Left lung (tissue), 4 donors: ENCODE measurements at regions not wholly inside any gene's neighbourhood (a gene's known extent, or its start where the extent isn't known, plus 50 kb on each side); places are given as distances from the start of the nearest gene placed in this dataset.

Source experiments
- ATAC-seq: fragments of 200-7000 bp; cut with Tn5 transposase; one replicate; pipeline ENCODE4 v1.9.1; 2020; ENCODE audit warnings: moderate library complexity
- DNase-seq, 4 donors: peaks; one replicate each; pipeline ENCODE4 v3.0.0-alpha.2; 2013 to 2020
- H3K27ac ChIP-seq, 2 donors: fragments of 200-600 bp; sonication (generic) in 1 of 2; one replicate each; pipeline versions ENCODE4 v1.5.0 to v1.8.0; 2020 to 2021
- H3K27me3 ChIP-seq, 2 donors: fragments of 200-600 bp; sonication (generic) in 1 of 2; one replicate each; pipeline versions ENCODE4 v1.5.0 to v1.8.0; 2020 to 2021
- H3K36me3 ChIP-seq, 2 donors: fragments of 200-600 bp; sonication (generic) in 1 of 2; one replicate each; pipeline versions ENCODE4 v1.5.0 to v1.8.0; 2020 to 2021
- H3K4me1 ChIP-seq, 2 donors: fragments of 200-600 bp; one replicate each; pipeline ENCODE4 v1.8.0; 2021
- H3K4me3 ChIP-seq, 2 donors: fragments of 200-600 bp; sonication (generic) in 1 of 2; one replicate each; pipeline versions ENCODE4 v1.5.0 to v1.8.0; 2020 to 2021; ENCODE audit warnings: mild to moderate bottlenecking in 1 of 2
- H3K9me3 ChIP-seq, 2 donors: fragments of 200-600 bp; sonication (generic) in 1 of 2; one replicate each; pipeline versions ENCODE4 v1.5.0 to v1.8.0; 2020 to 2021
- CTCF ChIP-seq, 2 donors: fragments of 200-600 bp; sonication (generic) in 1 of 2; IDR thresholded peaks; one replicate each; pipeline versions ENCODE4 v1.5.0 to v1.8.0; 2021; ENCODE audit warnings: antibody characterized with exemption in 2 of 2
- intact Hi-C, 2 donors: fragments of 100-400 bp; cut with DNase I; formaldehyde crosslinking; loops; one replicate each; pipeline versions ENCODE4 v1.11.2 to v1.14.2; 2022
- donor health status: DM: no; HTN: yes; CAD: no.
- donor health status: DM: no; HTN: no; CAD: no.

DNA sequence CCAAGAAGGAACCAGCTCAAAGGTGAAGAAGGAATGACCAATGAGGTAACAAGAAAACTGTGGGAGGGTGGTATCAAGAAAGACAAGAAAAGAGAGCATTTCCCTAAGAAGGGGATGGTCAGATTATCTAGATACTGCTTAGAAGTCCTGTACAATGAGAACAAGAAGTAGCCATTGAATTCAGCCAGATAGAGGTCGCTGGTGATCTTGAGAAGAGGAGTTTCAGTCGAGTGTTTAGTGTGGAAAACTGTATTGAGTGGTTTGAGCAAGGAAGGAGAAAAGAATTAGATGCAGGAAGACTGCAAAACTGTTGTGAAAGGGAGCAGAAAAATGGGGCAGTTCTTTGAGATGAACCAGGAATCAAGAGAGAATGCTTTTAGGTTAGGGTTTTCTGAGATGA, 74.6 kb upstream of the FAT3 start:
- no peak for TF ChIP-seq CTCF (IDR thresholded peaks at IDR 0.05)
- no peaks in the 10 kb centered on the region for H3K9me3 ChIP-seq
- intact Hi-C loops, result no loop called here
- ATAC-seq (no peak), DNase-seq (no peak)
- no peaks in the 10 kb centered on the region for H3K27me3 ChIP-seq
- no peaks in the 10 kb centered on the region for H3K4me1 ChIP-seq
- no peak overlapping the region for H3K27ac ChIP-seq
- H3K4me3 ChIP-seq, result no peak overlapping the region
- H3K36me3 ChIP-seq, result no peaks in the 10 kb centered on the region

- H3K36me3 ChIP-seq, result no peaks in the 10 kb centered on the region
- no peak overlapping the region for H3K4me3 ChIP-seq
- DNase-seq (no peak), ATAC-seq (no peak)
- no peaks in the 10 kb centered on the region for H3K27me3 ChIP-seq
- H3K4me1 ChIP-seq, result no peaks in the 10 kb centered on the region
- H3K9me3 ChIP-seq, result no peaks in the 10 kb centered on the region
- intact Hi-C loops, result no loop called here
- TF ChIP-seq CTCF (IDR thresholded peaks at IDR 0.05), result no peak
- no peak overlapping the region for H3K27ac ChIP-seq
These were observed 82.9 kb upstream of the FAT3 start for GRCh38 chr11:92141725-92142124.

- no peak for TF ChIP-seq CTCF (IDR thresholded peaks at IDR 0.05)
- H3K36me3 ChIP-seq, result no peaks in the 10 kb centered on the region
These were observed 83.5 kb upstream of the FAT3 start for GRCh38 chr11:92141159-92141558.

DNA sequence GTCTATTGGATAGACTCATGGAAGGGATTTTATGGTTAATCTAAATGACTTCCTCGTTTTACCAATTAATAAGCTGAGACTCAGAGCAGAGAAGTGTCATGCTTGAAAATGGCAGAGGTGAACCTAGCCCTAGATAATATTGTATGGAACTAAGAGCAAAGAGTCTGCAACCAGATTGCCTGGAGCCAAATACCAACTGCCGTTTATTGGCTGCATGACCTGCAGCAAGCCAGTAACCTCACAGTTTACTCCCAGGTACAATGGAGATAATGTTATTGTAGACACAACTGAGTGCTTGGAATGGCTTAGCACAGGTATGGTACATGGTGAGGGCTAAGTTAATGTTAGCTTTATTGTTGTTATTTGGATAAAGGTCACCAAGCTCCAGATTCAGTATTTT, 84.6 kb upstream of the FAT3 start:
- intact Hi-C loops, result no loop called here
- H3K36me3 ChIP-seq, result no peaks in the 10 kb centered on the region
- no peaks in the 10 kb centered on the region for H3K4me1 ChIP-seq
- no peaks in the 10 kb centered on the region for H3K9me3 ChIP-seq
- ATAC-seq (no peak), DNase-seq (no peak)
- no peaks in the 10 kb centered on the region for H3K27me3 ChIP-seq
- TF ChIP-seq CTCF (IDR thresholded peaks at IDR 0.05), result no peak
- H3K4me3 ChIP-seq, result no peak overlapping the region
- no peak overlapping the region for H3K27ac ChIP-seq

More at GRCh38 chr11:92141159-92141558, 83.5 kb upstream of the FAT3 start:
- Histone ChIP-seq H3K4me1 (no peaks in the 10 kb centered on the region), H3K27me3 (no peaks in the 10 kb centered on the region), H3K9me3 (no peaks in the 10 kb centered on the region), H3K27ac (no peak overlapping the region), H3K4me3 (no peak overlapping the region)
- no peak for ATAC-seq
- no peak for DNase-seq
- intact Hi-C loops, result no loop called here

DNA sequence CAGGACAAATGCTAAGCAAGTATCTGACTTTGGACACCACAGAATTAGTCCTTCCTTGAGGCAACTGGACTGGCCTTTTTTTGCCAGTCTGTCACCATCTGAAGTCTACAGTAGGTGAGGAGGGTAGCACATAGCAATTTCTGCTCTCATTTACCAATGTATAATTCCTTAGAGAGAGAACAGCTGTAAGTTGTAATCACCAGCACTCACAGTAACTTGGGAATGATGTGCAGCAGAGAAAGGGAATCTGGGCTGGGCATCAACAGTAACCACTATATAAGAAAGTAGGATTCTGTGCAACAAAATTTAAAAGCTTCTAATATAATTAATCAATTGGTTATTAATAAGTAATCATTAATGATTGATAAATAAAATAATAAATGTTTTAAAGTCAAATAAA, 86.3 kb upstream of the FAT3 start:
- ATAC-seq, result no peak
- no peak for TF ChIP-seq CTCF (IDR thresholded peaks at IDR 0.05)
- peak in 2 of 4 donors; percentile 87 to 90 for DNase-seq
- Histone ChIP-seq H3K4me1 (no peaks in the 10 kb centered on the region), H3K27ac (no peak overlapping the region), H3K4me3 (no peak overlapping the region), H3K27me3 (no peaks in the 10 kb centered on the region), H3K36me3 (no peaks in the 10 kb centered on the region), H3K9me3 (no peaks in the 10 kb centered on the region)
- intact Hi-C loops, result no loop called here
